HG02884 (cell line): ENCODE measurements at regions not wholly inside any gene's neighbourhood (a gene's known extent, or its start where the extent isn't known, plus 50 kb on each side); places are given as distances from the start of the nearest gene placed in this dataset.
"Not testable (repeated sequence)": the region's sequence is repeated elsewhere in the genome, so short reads cannot be mapped to it uniquely, and the experiment has no call there.

ENCODE experiments used
- ATAC-seq: cut with Tn5 transposase; IDR thresholded peaks from one replicate; pipeline ENCODE4 v1.9.1; 2021; ENCODE audit warnings: mild to moderate bottlenecking, moderate library complexity; ENCODE audit not compliant: unreplicated experiment

- no peak for ATAC-seq
Measured at GRCh38 chr18:961644-962355, 57.1 kb downstream of the ADCYAP1 start.

GRCh38 chr18:963276-963675 lies 58.6 kb downstream of the ADCYAP1 start:
- ATAC-seq, result no peak

GRCh38 chr18:965921-966758 lies 61.5 kb downstream of the ADCYAP1 start:
- no peak for ATAC-seq

DNA sequence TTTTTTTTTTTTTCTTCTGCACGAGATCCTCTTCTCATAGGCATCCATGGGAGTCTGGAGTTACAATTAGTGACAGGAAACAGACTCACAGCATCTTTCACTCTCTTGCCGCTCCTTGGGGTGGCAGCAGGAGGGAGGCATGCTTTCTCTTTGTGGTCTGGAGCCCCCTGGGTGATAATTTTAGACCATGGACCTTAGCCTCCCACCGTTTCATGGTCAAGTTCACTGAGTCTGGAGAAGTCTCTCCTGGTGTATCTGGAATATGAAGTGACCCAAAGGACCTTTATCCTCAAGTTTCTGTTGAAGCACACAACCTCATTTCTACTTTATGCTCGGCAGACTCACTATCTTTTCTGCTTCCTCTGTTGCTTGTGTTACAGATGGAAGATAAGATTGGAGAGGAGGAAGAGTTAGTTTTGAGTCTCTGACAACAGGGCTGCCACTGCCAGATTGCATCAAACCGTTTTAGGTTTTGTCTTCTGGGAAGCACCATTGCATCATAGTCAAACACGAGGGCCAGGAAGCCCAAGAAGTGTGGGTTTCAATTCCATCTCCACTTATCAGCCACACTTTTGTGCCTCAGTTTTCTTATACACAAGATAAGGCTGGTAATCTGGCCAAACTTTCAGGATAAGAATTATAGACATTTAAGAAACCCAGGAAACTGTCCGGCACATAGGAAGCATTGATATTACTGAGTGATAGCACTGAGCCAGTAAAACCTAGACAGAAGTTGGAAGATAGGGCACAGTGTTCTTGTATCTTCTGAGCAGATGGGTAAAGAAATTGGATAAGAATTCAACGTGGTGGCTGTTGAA lies 62.3 kb downstream of the ADCYAP1 start:
- ATAC-seq, result no peak

DNA sequence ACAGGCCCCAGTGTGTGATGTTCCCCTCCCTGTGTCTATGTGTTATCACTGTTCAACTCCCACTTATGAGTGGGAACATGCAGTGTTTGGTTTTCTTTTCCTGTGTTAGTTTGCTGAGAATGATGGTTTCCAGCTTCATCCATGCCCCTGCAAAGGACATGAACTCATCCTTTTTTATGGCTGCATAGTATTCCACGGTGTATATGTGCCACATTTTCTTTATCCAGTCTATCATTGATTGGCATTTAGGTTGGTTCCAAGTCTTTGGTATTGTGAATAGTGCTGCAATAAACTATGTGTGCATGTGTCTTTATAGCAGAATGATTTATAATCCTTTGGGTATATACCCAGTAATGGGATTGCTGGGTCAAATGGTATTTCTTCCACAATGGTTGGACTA lies 64.2 kb downstream of the ADCYAP1 start:
- not testable (repeated sequence) for ATAC-seq

DNA sequence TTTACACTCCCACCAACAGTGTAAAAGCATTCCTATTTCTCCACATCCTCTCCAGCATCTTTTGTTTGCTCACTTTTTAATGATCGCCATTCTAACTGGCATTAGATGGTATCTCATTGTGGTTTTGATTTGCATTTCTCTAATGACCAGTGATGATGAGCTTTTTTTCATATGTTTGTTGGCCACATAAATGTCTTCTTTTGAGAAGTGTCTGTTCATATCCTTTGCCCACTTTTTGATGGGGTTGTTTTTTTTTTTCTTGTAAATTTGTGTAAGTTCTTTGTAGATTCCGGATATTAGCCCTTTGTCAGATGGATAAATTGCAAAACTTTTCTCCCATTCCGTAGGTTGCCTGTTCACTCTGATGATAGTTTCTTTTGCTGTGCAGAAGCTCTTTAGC lies 64.6 kb downstream of the ADCYAP1 start:
- ATAC-seq, result not testable (repeated sequence)

DNA sequence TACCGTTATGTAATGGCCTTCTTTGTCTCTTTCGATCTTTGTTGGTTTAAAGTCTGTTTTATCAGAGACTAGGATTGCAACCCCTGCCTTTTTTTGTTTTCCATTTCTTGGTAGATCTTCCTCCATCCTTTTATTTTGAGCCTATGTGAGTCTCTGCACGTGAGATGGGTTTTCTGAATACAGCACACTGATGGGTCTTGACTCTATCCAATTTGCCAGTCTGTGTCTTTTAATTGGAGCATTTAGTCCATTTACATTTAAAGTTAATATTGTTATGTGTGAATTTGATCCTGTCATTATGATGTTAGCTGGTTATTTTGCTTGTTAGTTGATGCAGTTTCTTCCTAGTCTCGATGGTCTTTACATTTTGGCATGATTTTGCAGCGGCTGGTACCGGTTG lies 69.9 kb downstream of the ADCYAP1 start:
- not testable (repeated sequence) for ATAC-seq

DNA sequence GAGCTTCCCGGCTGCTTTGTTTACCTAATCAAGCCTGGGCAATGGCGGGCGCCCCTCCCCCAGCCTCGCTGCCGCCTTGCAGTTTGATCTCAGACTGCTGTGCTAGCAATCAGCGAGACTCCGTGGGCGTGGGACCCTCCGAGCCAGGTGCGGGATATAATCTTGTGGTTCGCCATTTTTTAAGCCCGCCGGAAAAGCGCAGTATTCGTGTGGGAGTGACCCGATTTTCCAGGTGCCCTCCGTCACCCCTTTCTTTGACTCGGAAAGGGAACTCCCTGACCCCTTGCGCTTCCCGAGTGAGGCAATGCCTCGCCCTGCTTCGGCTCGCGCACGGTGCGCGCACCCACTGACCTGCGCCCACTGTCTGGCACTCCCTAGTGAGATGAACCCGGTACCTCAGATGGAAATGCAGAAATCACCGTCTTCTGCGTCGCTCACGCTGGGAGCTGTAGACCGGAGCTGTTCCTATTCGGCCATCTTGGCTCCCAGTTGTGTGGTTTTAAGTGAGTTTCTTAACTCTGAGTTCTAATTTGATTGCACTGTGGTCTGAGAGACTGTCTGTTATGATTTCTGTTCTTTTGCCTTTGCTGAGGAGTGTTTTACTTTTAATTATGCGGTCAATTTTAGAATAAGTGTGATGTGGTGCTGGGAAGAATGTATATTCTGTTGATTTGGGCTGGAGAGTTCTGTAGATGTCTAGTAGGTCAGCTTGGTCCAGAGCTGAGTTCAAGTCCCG lies 71.9 kb downstream of the ADCYAP1 start:
- not testable (repeated sequence) for ATAC-seq

DNA sequence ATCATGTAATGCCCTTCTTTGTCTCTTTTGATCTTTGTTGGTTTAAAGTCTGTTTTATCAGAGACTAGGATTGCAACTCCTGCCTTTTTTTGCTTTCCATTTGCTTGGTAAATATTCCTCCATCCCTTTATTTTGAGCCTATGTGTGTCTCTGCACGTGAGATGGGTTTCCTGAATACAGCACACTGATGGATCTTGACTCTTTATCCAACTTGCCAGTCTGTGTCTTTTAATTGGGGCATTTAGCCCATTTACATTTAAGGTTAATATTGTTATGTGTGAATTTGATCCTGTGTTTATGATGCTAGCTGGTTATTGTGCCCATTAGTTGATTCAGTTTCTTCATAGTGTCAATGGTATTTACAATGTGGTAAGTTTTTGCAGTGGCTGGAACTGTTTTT lies 72.7 kb downstream of the ADCYAP1 start:
- ATAC-seq, result not testable (repeated sequence)

- ATAC-seq, result not testable (repeated sequence)
Measured at GRCh38 chr18:977732-978131, 73.1 kb downstream of the ADCYAP1 start.

- ATAC-seq, result no peak
Measured at GRCh38 chr18:980586-980985, 75.9 kb downstream of the ADCYAP1 start.

DNA sequence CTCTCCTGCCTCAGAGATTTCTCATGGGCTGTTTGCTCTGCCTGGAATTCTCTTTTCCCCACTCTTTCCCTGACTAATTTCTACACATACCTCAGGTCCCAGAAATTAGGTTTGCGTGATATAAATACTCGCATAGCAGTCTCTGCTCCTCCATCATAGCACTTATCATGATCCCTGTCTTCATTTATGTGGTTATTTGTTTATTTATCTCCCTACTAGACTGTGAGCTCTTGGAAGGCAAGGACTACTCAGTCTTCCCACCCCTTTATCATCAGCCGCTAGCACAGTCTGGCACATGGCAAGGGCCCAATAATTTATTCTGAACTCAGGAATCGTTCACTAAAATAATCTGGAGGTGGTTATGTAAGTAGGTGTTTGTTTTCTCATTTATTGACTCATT lies 79.3 kb downstream of the ADCYAP1 start:
- ATAC-seq, result no peak

DNA sequence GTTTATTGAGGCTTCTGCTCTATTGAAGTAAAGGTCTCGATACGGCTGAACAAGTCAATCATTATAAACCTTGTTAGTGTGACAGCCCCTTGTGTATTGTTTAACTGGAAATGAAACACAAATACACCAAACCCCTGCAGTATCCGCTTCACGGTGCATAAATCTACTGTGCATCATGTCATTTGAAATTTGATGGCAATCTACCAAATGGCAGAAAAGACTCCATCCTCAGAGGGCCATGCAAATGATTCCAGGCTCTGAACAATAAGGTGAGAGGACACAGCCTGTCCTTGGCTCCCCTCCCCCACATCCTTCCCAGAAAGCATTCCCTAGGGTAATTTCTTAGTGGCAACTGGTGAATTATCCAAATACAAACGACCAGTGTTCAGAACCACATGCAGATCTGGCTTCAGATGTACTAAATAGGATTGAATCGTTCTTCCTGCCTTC lies 80.6 kb downstream of the ADCYAP1 start:
- ATAC-seq, result no peak

DNA sequence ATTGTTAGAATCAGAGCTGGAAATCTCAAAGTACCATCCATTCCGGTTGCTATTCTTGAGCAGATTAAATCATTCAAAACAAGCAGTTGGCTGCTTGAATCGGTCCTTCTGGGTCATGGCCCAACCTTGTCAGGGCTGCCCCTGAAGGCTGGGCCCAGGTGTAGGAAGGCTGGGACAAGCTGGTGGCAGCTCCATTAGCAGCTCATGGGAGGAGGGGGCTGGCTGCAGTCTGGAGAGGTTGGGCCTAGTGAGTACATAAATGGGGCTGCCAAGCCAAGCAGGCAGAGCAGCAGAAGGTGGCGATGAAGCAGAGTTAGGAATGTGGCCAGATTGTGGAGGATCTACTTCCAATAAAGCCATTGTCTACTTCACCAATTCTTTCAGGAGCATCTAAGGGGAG lies 81.4 kb downstream of the ADCYAP1 start:
- ATAC-seq, result no peak

DNA sequence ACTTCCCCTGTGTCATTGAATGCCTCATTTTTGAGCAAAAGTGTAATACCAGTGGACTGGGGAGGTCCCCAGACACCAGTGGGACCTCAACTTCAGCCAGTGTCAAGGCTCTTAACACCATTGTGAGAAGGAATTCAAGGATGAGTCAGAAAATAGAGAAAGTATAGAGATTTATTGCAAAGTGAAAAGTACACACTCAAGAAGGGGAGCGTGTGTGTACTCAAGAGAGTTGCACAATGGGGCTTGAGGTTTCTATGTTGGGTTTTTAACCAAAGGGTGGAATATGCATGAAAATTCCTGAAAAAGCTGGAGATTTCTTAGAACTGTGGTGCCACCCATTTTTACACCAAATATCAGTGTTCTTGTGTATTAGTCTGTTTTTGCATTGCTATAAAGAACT lies 81.9 kb downstream of the ADCYAP1 start:
- no peak for ATAC-seq

DNA sequence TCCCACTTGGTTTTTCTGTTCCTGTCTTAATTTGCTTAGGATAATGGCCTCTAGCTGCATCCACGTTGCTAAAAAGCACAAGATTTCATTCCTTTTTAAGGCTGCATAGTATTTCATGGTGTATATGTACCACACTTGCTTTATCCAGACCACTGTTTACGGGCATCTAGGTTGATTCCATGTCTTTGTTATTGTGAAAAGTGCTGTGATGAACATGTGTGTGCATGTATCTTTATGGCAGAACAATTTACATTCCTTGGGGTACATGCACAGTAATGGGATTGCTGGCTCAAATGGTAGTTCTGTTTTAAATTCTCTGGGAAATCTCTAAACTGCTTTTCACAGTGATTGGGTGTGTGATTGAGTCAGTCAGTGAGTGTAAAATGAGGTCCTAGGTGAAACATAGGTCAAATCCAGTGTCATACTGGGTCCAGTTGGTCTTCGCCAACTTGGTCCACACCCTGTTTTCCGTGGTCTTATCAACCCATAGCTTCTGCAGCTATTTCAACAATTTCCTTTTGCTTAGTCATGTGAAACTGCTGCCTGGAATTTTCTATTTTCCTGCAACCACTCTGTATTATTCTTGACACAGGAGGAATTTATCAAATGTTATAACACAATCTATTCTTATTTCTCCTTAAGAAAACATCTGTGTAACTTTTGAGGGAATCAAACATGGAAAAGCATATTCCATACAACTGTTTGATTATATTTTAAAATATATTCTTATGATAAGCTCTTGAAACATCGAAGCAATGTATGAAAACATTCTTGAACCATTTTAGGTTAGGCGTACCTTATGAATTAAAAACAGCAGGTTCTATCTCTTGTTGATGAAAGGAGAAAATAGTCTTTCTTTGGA lies 82.9 kb downstream of the ADCYAP1 start:
- ATAC-seq, result no peak

- ATAC-seq, result no peak
Measured at GRCh38 chr18:989425-989824, 84.8 kb downstream of the ADCYAP1 start.

GRCh38 chr18:990197-990596 lies 85.5 kb downstream of the ADCYAP1 start:
- ATAC-seq, result no peak

GRCh38 chr18:991441-991840 lies 86.8 kb downstream of the ADCYAP1 start:
- no peak for ATAC-seq

DNA sequence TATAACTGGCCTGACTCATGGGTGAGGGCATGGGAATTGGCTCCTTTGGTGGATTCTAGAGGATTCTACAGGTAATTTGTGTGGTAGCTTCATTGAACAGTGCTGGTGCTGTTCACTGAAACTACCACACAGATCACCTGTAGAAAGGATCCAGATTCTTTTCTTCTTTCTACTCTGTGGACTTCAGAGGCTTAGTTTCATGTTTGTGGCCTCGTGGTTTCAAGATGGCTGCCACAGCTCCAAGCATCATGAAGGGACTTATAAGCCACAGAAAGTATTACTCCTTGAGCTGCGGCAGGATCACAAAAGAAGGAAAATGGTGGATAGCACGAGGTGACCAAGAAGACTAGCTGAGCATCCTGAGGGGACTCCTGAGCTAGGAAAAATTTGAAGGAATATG lies 88.9 kb downstream of the ADCYAP1 start:
- ATAC-seq, result no peak
